Peyer's patch (tissue), 4 donors: ENCODE measurements at regions not wholly inside any gene's neighbourhood (a gene's known extent, or its start where the extent isn't known, plus 50 kb on each side); places are given as distances from the start of the nearest gene placed in this dataset.

Experiments used
- DNase-seq, 3 donors: peaks; one replicate each; pipeline ENCODE4 v3.0.0-alpha.2; 2017 to 2019
- H3K27ac ChIP-seq, 4 donors: fragments of 200-600 bp; sonication (generic); one replicate each; pipeline ENCODE4 v1.5.1; 2016 to 2019
- H3K27me3 ChIP-seq, 2 donors: fragments of 200-600 bp; sonication (generic); one replicate each; pipeline ENCODE4 v1.5.1; 2019
- H3K36me3 ChIP-seq, 3 donors: fragments of 200-600 bp; sonication (generic); one replicate each; pipeline ENCODE4 v1.5.1; 2016 to 2019
- H3K4me1 ChIP-seq, 4 donors: fragments of 200-600 bp; sonication (generic); one replicate each; pipeline ENCODE4 v1.5.1; 2016 to 2019
- H3K4me3 ChIP-seq, 4 donors: fragments of 200-600 bp; sonication (generic); 1 replicate in 3 of 4; 2 replicates in 1 of 4; pipeline ENCODE4 v1.5.1; 2016 to 2019; ENCODE audit warnings: mild to moderate bottlenecking in 1 of 4
- H3K9me3 ChIP-seq, 4 donors: fragments of 200-600 bp; sonication (generic); one replicate each; pipeline ENCODE4 v1.5.1; 2016 to 2019; ENCODE audit warnings: mild to moderate bottlenecking in 1 of 4
- POLR2A ChIP-seq, 2 donors: fragments of 450-650 bp; IDR thresholded peaks; one replicate each; pipeline ENCODE4 v1.5.1; 2017; ENCODE audit warnings: antibody characterized with exemption in 2 of 2, mild to moderate bottlenecking in 2 of 2, moderate library complexity in 2 of 2
- TF ChIP-seq, protein P1 (sequence below), 6 experiments: fragments of 450-650 bp in 4 of 6; fragments of 200-600 bp in 2 of 6; sonication (generic) in 1 of 6; IDR thresholded peaks; one replicate each; pipeline ENCODE4 v1.5.1; 2017 to 2019; ENCODE audit warnings: antibody characterized with exemption in 6 of 6, mild to moderate bottlenecking in 3 of 6, moderate library complexity in 1 of 6

DNA sequence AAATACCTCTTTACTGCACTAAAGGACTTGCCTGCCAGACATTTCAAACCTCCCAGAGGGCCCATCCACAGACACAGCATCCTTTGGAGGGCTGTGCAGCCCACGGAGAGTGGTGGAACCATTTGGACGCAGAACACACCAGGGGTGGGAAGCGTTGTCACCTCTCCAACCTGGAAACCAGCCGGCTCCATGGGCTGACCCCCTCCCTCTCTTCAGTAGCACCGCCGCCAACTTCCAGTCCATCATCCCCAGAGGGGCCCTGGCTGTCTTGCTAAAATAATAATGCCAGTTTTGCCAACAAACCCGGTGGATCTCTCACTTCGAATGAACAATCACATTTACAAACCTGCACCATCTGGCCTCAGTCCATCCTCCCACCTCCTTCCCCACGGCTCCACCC, 203.9 kb downstream of the FBXO15 start:
- TF ChIP-seq, protein P1, sequence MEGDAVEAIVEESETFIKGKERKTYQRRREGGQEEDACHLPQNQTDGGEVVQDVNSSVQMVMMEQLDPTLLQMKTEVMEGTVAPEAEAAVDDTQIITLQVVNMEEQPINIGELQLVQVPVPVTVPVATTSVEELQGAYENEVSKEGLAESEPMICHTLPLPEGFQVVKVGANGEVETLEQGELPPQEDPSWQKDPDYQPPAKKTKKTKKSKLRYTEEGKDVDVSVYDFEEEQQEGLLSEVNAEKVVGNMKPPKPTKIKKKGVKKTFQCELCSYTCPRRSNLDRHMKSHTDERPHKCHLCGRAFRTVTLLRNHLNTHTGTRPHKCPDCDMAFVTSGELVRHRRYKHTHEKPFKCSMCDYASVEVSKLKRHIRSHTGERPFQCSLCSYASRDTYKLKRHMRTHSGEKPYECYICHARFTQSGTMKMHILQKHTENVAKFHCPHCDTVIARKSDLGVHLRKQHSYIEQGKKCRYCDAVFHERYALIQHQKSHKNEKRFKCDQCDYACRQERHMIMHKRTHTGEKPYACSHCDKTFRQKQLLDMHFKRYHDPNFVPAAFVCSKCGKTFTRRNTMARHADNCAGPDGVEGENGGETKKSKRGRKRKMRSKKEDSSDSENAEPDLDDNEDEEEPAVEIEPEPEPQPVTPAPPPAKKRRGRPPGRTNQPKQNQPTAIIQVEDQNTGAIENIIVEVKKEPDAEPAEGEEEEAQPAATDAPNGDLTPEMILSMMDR (IDR thresholded peaks at IDR 0.05) = no peak
- no peak for TF ChIP-seq POLR2A (IDR thresholded peaks at IDR 0.05)
- Histone ChIP-seq H3K36me3 (no peaks in the 10 kb centered on the region), H3K27ac (no peak overlapping the region), H3K27me3 (no peaks in the 10 kb centered on the region), H3K4me3 (no peak overlapping the region), H3K9me3 (no peaks in the 10 kb centered on the region), H3K4me1 (no peaks in the 10 kb centered on the region)
- DNase-seq = no peak

- no peak for TF ChIP-seq POLR2A (IDR thresholded peaks at IDR 0.05)
- TF ChIP-seq, protein P1 (IDR thresholded peaks at IDR 0.05) = no peak
- H3K4me3 ChIP-seq = no peak overlapping the region
- H3K9me3 ChIP-seq = no peaks in the 10 kb centered on the region
- no peaks in the 10 kb centered on the region for H3K27me3 ChIP-seq
- no peak for DNase-seq
- no peaks in the 10 kb centered on the region for H3K36me3 ChIP-seq
- H3K4me1 ChIP-seq = no peaks in the 10 kb centered on the region
- H3K27ac ChIP-seq = no peak overlapping the region
Measured at GRCh38 chr18:73942956-73943355, 204.7 kb downstream of the FBXO15 start.

DNA sequence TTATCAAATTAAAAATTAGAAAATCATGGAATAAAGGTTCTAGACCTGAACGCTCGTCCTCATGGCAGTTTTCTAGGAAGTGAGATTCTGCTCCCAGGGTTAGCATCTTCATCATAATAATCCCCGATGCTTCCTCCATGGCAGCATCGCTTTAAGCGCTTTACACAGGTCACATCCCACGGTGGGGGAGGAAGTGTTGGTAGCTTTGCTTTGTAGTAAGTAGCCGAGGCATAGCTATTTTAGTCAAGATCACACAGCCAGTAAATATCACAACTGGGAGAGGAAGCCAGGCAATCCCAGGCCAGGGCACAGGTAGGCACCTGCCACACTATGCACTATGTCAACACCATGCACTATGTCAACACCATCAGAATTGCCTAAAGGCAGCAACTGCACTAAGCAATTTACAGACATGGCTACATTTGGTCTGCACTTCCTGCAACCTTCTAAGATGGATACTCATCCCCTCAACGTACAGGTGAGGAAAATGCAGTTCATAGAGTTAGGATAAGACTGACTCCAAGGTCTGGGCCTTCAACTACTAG, 205.5 kb downstream of the FBXO15 start:
- no peak overlapping the region for H3K27ac ChIP-seq
- TF ChIP-seq POLR2A (IDR thresholded peaks at IDR 0.05) = no peak
- TF ChIP-seq, protein P1 (IDR thresholded peaks at IDR 0.05) = no peak
- no peaks in the 10 kb centered on the region for H3K9me3 ChIP-seq
- H3K4me1 ChIP-seq = no peaks in the 10 kb centered on the region
- H3K4me3 ChIP-seq = no peak overlapping the region
- H3K36me3 ChIP-seq = no peaks in the 10 kb centered on the region
- no peaks in the 10 kb centered on the region for H3K27me3 ChIP-seq
- DNase-seq = no peak

GRCh38 chr18:73940721-73941120, 206.9 kb downstream of the FBXO15 start:
- no peak overlapping the region for H3K4me3 ChIP-seq
- H3K9me3 ChIP-seq = no peaks in the 10 kb centered on the region
- TF ChIP-seq, protein P1 (IDR thresholded peaks at IDR 0.05) = no peak
- no peak for TF ChIP-seq POLR2A (IDR thresholded peaks at IDR 0.05)
- no peaks in the 10 kb centered on the region for H3K4me1 ChIP-seq
- no peak overlapping the region for H3K27ac ChIP-seq
- no peaks in the 10 kb centered on the region for H3K27me3 ChIP-seq
- no peaks in the 10 kb centered on the region for H3K36me3 ChIP-seq
- DNase-seq = no peak

DNA sequence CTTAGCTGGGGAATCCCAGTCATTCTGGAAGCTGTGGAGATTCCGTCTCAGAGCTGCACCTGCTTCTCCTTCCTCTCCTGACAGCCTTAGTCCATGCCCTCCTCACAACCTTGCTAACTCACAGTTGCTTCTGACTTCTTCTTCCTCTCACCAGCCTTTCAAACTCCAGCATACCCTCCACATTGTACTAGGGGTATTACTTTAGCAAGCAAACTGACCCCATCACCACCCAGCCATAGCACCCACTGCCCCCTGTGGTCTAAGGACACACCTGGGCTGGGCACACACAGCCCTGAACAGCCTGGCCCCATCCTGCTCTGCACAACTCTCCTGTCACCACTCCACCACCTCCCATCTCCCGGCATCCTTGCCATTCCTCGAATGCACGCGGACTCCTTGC, 208.2 kb downstream of the FBXO15 start:
- no peaks in the 10 kb centered on the region for H3K4me1 ChIP-seq
- no peak for TF ChIP-seq POLR2A (IDR thresholded peaks at IDR 0.05)
- TF ChIP-seq, protein P1 (IDR thresholded peaks at IDR 0.05) = no peak
- DNase-seq = no peak
- H3K36me3 ChIP-seq = no peaks in the 10 kb centered on the region
- no peaks in the 10 kb centered on the region for H3K9me3 ChIP-seq
- H3K27ac ChIP-seq = no peak overlapping the region
- no peak overlapping the region for H3K4me3 ChIP-seq
- no peaks in the 10 kb centered on the region for H3K27me3 ChIP-seq

GRCh38 chr18:73933685-73934084, 213.9 kb downstream of the FBXO15 start:
- Histone ChIP-seq H3K4me1 (no peaks in the 10 kb centered on the region), H3K9me3 (no peaks in the 10 kb centered on the region), H3K27me3 (no peaks in the 10 kb centered on the region), H3K27ac (no peak overlapping the region), H3K4me3 (no peak overlapping the region), H3K36me3 (no peaks in the 10 kb centered on the region)
- no peak for DNase-seq
- TF ChIP-seq, protein P1 (IDR thresholded peaks at IDR 0.05) = no peak
- no peak for TF ChIP-seq POLR2A (IDR thresholded peaks at IDR 0.05)
